Uterus (tissue), 3 donors: ENCODE measurements at regions not wholly inside any gene's neighbourhood (a gene's known extent, or its start where the extent isn't known, plus 50 kb on each side); places are given as distances from the start of the nearest gene placed in this dataset.

ENCODE experiments used
- DNase-seq, 2 donors: peaks; one replicate each; pipeline ENCODE4 v3.0.0-alpha.2; 2019 to 2020
- H3K27ac ChIP-seq, 2 donors: fragments of 200-600 bp; sonication (generic); 1 replicate in 1 of 2; 2 replicates in 1 of 2; pipeline ENCODE4 v1.5.1; 2016 to 2018
- H3K27me3 ChIP-seq, 2 donors: fragments of 200-600 bp; sonication (generic); one replicate each; pipeline ENCODE4 v1.5.1; 2018 to 2019; ENCODE audit warnings: control low read depth in 1 of 2
- H3K36me3 ChIP-seq, 2 donors: fragments of 200-600 bp; sonication (generic); one replicate each; pipeline ENCODE4 v1.5.1; 2019; ENCODE audit warnings: control low read depth in 1 of 2
- H3K4me1 ChIP-seq, 2 donors: fragments of 200-600 bp; sonication (generic); one replicate each; pipeline ENCODE4 v1.5.1; 2018 to 2019; ENCODE audit warnings: control low read depth in 1 of 2
- H3K4me3 ChIP-seq, 2 donors: fragments of 200-600 bp; sonication (generic); 1 replicate in 1 of 2; 2 replicates in 1 of 2; pipeline ENCODE4 v1.5.1; 2018 to 2019; ENCODE audit warnings: mild to moderate bottlenecking in 1 of 2
- H3K9me3 ChIP-seq, 2 donors: fragments of 200-600 bp; sonication (generic); one replicate each; pipeline ENCODE4 v1.5.1; 2019; ENCODE audit warnings: control low read depth in 1 of 2
- CTCF ChIP-seq, 4 experiments: fragments of 200-600 bp in 2 of 4; fragments of 450-650 bp in 2 of 4; sonication (generic) in 2 of 4; IDR thresholded peaks; one replicate each; pipeline ENCODE4 v1.5.1; 2016 to 2019; ENCODE audit warnings: antibody characterized with exemption in 4 of 4, mild to moderate bottlenecking in 2 of 4, moderate library complexity in 1 of 4
- POLR2A ChIP-seq, 2 donors: fragments of 450-650 bp; IDR thresholded peaks; one replicate each; pipeline ENCODE4 v1.6.1; 2016; ENCODE audit warnings: antibody characterized with exemption in 2 of 2, mild to moderate bottlenecking in 1 of 2, moderate library complexity in 1 of 2
- intact Hi-C: fragments of 100-400 bp; cut with DNase I; formaldehyde crosslinking; loops from one replicate; pipeline ENCODE4 v1.15.1; 2023; ENCODE audit warnings: low total_unique reads
- donor health status: DM: yes; HTN: yes; CAD: no.

- intact Hi-C loops = no loop called here
- H3K27me3 ChIP-seq = no peaks in the 10 kb centered on the region
- no peaks in the 10 kb centered on the region for H3K4me1 ChIP-seq
- no peaks in the 10 kb centered on the region for H3K36me3 ChIP-seq
- no peak overlapping the region for H3K4me3 ChIP-seq
- no peak overlapping the region for H3K27ac ChIP-seq
- no peak for TF ChIP-seq POLR2A (IDR thresholded peaks at IDR 0.05)
- TF ChIP-seq CTCF (IDR thresholded peaks at IDR 0.05) = no peak
- H3K9me3 ChIP-seq = no peaks in the 10 kb centered on the region
- no peak for DNase-seq
Observed at GRCh38 chr1:238143038-238143437, 252.3 kb upstream of the ZP4 start.

GRCh38 chr1:238141353-238141752 is 250.6 kb upstream of the ZP4 start:
- TF ChIP-seq CTCF (IDR thresholded peaks at IDR 0.05) = no peak
- intact Hi-C loops = no loop called here

GRCh38 chr1:238139713-238140112 is 249.0 kb upstream of the ZP4 start:
- DNase-seq = no peak
- Histone ChIP-seq H3K36me3 (no peaks in the 10 kb centered on the region), H3K27ac (no peak overlapping the region), H3K4me1 (no peaks in the 10 kb centered on the region), H3K27me3 (no peaks in the 10 kb centered on the region), H3K4me3 (no peak overlapping the region), H3K9me3 (no peaks in the 10 kb centered on the region)
- intact Hi-C loops = no loop called here
- no peak for TF ChIP-seq POLR2A (IDR thresholded peaks at IDR 0.05)
- no peak for TF ChIP-seq CTCF (IDR thresholded peaks at IDR 0.05)

More at GRCh38 chr1:238141353-238141752, 250.6 kb upstream of the ZP4 start:
- no peak for DNase-seq
- Histone ChIP-seq H3K4me1 (no peaks in the 10 kb centered on the region), H3K4me3 (no peak overlapping the region), H3K9me3 (no peaks in the 10 kb centered on the region), H3K27ac (no peak overlapping the region), H3K27me3 (no peaks in the 10 kb centered on the region), H3K36me3 (no peaks in the 10 kb centered on the region)

- no peaks in the 10 kb centered on the region for H3K36me3 ChIP-seq
- H3K27ac ChIP-seq = no peak overlapping the region
- H3K27me3 ChIP-seq = no peaks in the 10 kb centered on the region
- no peaks in the 10 kb centered on the region for H3K9me3 ChIP-seq
- no peaks in the 10 kb centered on the region for H3K4me1 ChIP-seq
- no peak for DNase-seq
- no peak for TF ChIP-seq POLR2A (IDR thresholded peaks at IDR 0.05)
- no peak for TF ChIP-seq CTCF (IDR thresholded peaks at IDR 0.05)
- intact Hi-C loops = no loop called here
- H3K4me3 ChIP-seq = no peak overlapping the region
Observed at GRCh38 chr1:238138059-238138626, 247.4 kb upstream of the ZP4 start.

- no peaks in the 10 kb centered on the region for H3K27me3 ChIP-seq
- H3K36me3 ChIP-seq = no peaks in the 10 kb centered on the region
- H3K4me3 ChIP-seq = no peak overlapping the region
- no peaks in the 10 kb centered on the region for H3K4me1 ChIP-seq
- no peak for DNase-seq
- TF ChIP-seq CTCF (IDR thresholded peaks at IDR 0.05) = no peak
- TF ChIP-seq POLR2A (IDR thresholded peaks at IDR 0.05) = no peak
- intact Hi-C loops = no loop called here
- no peaks in the 10 kb centered on the region for H3K9me3 ChIP-seq
- no peak overlapping the region for H3K27ac ChIP-seq
Observed at GRCh38 chr1:238135708-238136664, 245.3 kb upstream of the ZP4 start.
